NCI-H524 (cell line): ENCODE measurements at regions not wholly inside any gene's neighbourhood (a gene's known extent, or its start where the extent isn't known, plus 50 kb on each side); places are given as distances from the start of the nearest gene placed in this dataset.
"Not testable (repeated sequence)": the region's sequence is repeated elsewhere in the genome, so short reads cannot be mapped to it uniquely, and the experiment has no call there.

Source experiments
- DNase-seq, 2 experiments: peaks; one replicate each; lab custom pipeline; 2025; lab: John Stamatoyannopoulos, UW

- DNase-seq: no peak
Observed at GRCh38 chr22:27311698-27312550, 489.6 kb downstream of the MN1 start.

GRCh38 chr22:27312565-27312964, 489.0 kb downstream of the MN1 start:
- DNase-seq: no peak

GRCh38 chr22:27312966-27313855, 488.3 kb downstream of the MN1 start:
- DNase-seq: no peak

- no peak for DNase-seq
Observed at GRCh38 chr22:27314276-27314807, 487.2 kb downstream of the MN1 start.

- no peak for DNase-seq
Observed at GRCh38 chr22:27315833-27316232, 485.7 kb downstream of the MN1 start.

- DNase-seq: peak in 1 of 2 experiments; percentile 18
Observed at GRCh38 chr22:27317096-27317495, 484.5 kb downstream of the MN1 start.

GRCh38 chr22:27317971-27318428, 483.6 kb downstream of the MN1 start:
- DNase-seq: no peak

GRCh38 chr22:27318516-27318915, 483.0 kb downstream of the MN1 start:
- DNase-seq: no peak

- DNase-seq: no peak
Observed at GRCh38 chr22:27323661-27324060, 477.9 kb downstream of the MN1 start.

- DNase-seq: not testable (repeated sequence)
Observed at GRCh38 chr22:27324908-27325307, 476.6 kb downstream of the MN1 start.

- DNase-seq: no peak
Observed at GRCh38 chr22:27327497-27327896, 474.1 kb downstream of the MN1 start.

- no peak for DNase-seq
Observed at GRCh38 chr22:27327981-27328721, 473.4 kb downstream of the MN1 start.

GRCh38 chr22:27329131-27329850, 472.3 kb downstream of the MN1 start:
- peak; percentile 79 to 90 for DNase-seq

GRCh38 chr22:27329966-27330645, 471.4 kb downstream of the MN1 start:
- peak; percentile 89 to 97 for DNase-seq

- DNase-seq: peak in 1 of 2 experiments; percentile 52
Observed at GRCh38 chr22:27331526-27332281, 469.9 kb downstream of the MN1 start.

GRCh38 chr22:27335102-27335660, 466.4 kb downstream of the MN1 start:
- no peak for DNase-seq

- no peak for DNase-seq
Observed at GRCh38 chr22:27336151-27337090, 465.1 kb downstream of the MN1 start.

GRCh38 chr22:27337676-27338075, 463.9 kb downstream of the MN1 start:
- DNase-seq: no peak
